ENCODE measurements at regions not wholly inside any gene's neighbourhood (a gene's known extent, or its start where the extent isn't known, plus 50 kb on each side); places are given as distances from the start of the nearest gene placed in this dataset.

GRCh38 chr10:20630092-20630643, 266.9 kb downstream of the NEBL start:
- WGBS (ENCODE audit: missing lambda C conversion rate): 0% methylated on average over 1 of the region's 1 CpG
- no peaks in the 10 kb centered on the region for H3K9me3 ChIP-seq
- no peak overlapping the region for H3K4me3 ChIP-seq
- H3K4me2 ChIP-seq: no peak overlapping the region
- FAIRE-seq: no peak
- no peak overlapping the region for H3K27ac ChIP-seq
- no peaks in the 10 kb centered on the region for H3K4me1 ChIP-seq
- ATAC-seq: no peak
- no peak for DNase-seq (ENCODE audit: low read depth in 1 of 2, low spot score in 1 of 2)
- POLR2A ChIA-PET: no interaction called here
- CTCF ChIA-PET: no interaction called here
- TF ChIP-seq TFCP2L1 (CRISPR knock-in tag; IDR thresholded peaks at IDR 0.05): no peak
- no peak for TF ChIP-seq HOXA7 (CRISPR knock-in tag; IDR thresholded peaks at IDR 0.05)
- no peak for TF ChIP-seq EHMT2 (IDR thresholded peaks at IDR 0.05; ENCODE audit: low read depth)
- TF ChIP-seq MAX (IDR thresholded peaks at IDR 0.05): no peak
- TF ChIP-seq SREBF2 (IDR thresholded peaks at IDR 0.05): no peak
- no peak for TF ChIP-seq MAZ (IDR thresholded peaks at IDR 0.05; ENCODE audit: borderline replicate concordance, low read depth, low read length)

GRCh38 chr10:20627946-20628507, 269.1 kb downstream of the NEBL start:
- Histone ChIP-seq H3K4me2 (no peak overlapping the region), H3K4me1 (peaks cover 7% of the 10 kb centered on the region; the same call in 2 of the 3 replicates), H3K9me3 (no peaks in the 10 kb centered on the region), H3K4me3 (no peak overlapping the region), H3K27ac (no peak overlapping the region)
- TF ChIP-seq RNF2 (IDR thresholded peaks at IDR 0.05; ENCODE audit: borderline replicate concordance, low read depth) (no peak), MAFK (IDR thresholded peaks at IDR 0.05; ENCODE audit: partially characterized antibody) (no peak), RAD21 (conservative IDR thresholded peaks at IDR 0.05 in 1 of 2, IDR thresholded peaks at IDR 0.05 in 1 of 2) (no peak), BCL3 (IDR thresholded peaks at IDR 0.05) (no peak), ZC3H11A (IDR thresholded peaks at IDR 0.05) (no peak), HOXB13 (CRISPR knock-in tag; IDR thresholded peaks at IDR 0.05; ENCODE audit: low read depth) (no peak), CHD2 (IDR thresholded peaks at IDR 0.05; ENCODE audit: low read length, partially characterized antibody) (no peak)
- ChIA-PET POLR2A (no interaction called here), CTCF (no interaction called here)
- WGBS (ENCODE audit: missing lambda C conversion rate): under 1% methylated on average over 3 of the region's 3 CpGs
- FAIRE-seq (no peak), ATAC-seq (no peak), DNase-seq (ENCODE audit: low read depth in 1 of 2, low spot score in 1 of 2) (no peak)

- DNase-seq (ENCODE audit: low read depth in 1 of 2, low spot score in 1 of 2): no peak
- POLR2A ChIA-PET: no interaction called here
- no peak for FAIRE-seq
- no peaks in the 10 kb centered on the region for H3K9me3 ChIP-seq
- H3K4me1 ChIP-seq: peaks cover 11% of the 10 kb centered on the region; the same call in 2 of the 3 replicates
- ATAC-seq: no peak
- no peak overlapping the region for H3K4me3 ChIP-seq
- H3K4me2 ChIP-seq: no peak overlapping the region
- 26% methylated on average over 1 of the region's 1 CpG for WGBS (ENCODE audit: missing lambda C conversion rate)
- CTCF ChIA-PET: no interaction called here
- H3K27ac ChIP-seq: no peak overlapping the region
- no peak for TF ChIP-seq BCL3 (IDR thresholded peaks at IDR 0.05)
- no peak for TF ChIP-seq ZNF302 (CRISPR knock-in tag; IDR thresholded peaks at IDR 0.05)
- TF ChIP-seq RCOR1 (IDR thresholded peaks at IDR 0.05; ENCODE audit: low read depth, low read length): no peak
- TF ChIP-seq HDAC2 (IDR thresholded peaks at IDR 0.05): no peak
- TF ChIP-seq PBX3 (IDR thresholded peaks at IDR 0.05): no peak
- no peak for TF ChIP-seq ZSCAN20 (CRISPR knock-in tag; IDR thresholded peaks at IDR 0.05)
- TF ChIP-seq JUNB (IDR thresholded peaks at IDR 0.05): no peak
- no peak for TF ChIP-seq E2F6 (IDR thresholded peaks at IDR 0.05; ENCODE audit: borderline replicate concordance, low read depth)
- no peak for TF ChIP-seq HMGXB4 (CRISPR knock-in tag; IDR thresholded peaks at IDR 0.05; ENCODE audit: borderline replicate concordance)
- no peak for TF ChIP-seq RFX5 (IDR thresholded peaks at IDR 0.05)
- no peak for TF ChIP-seq USF2 (IDR thresholded peaks at IDR 0.05)
- TF ChIP-seq CBX8 (IDR thresholded peaks at IDR 0.05): no peak
- no peak for TF ChIP-seq NR3C1 (IDR thresholded peaks at IDR 0.05)
- TF ChIP-seq ESRRA (IDR thresholded peaks at IDR 0.05; ENCODE audit: borderline replicate concordance, low read length): no peak
- TF ChIP-seq ATOH8 (CRISPR knock-in tag; IDR thresholded peaks at IDR 0.05; ENCODE audit: low read depth): no peak
These were observed 270.0 kb downstream of the NEBL start for GRCh38 chr10:20627087-20627486.

Data from A549 (cell line).